HCT116 (cell line): ENCODE measurements at regions not wholly inside any gene's neighbourhood (a gene's known extent, or its start where the extent isn't known, plus 50 kb on each side); places are given as distances from the start of the nearest gene placed in this dataset.

Source experiments
- ATAC-seq: fragments of 200-7000 bp; cut with Tn5 transposase; 2 replicates; pipeline ENCODE4 v1.9.1; 2020; ENCODE audit warnings: mild to moderate bottlenecking, moderate library complexity
- BruUV-seq: library from RNA; stranded (reverse); fragments of 400-500 nt; replicated peaks from 2 replicates; lab custom pipeline; 2021; lab: Mats Ljungman, UMichigan
- CTCF ChIA-PET: fragments of 300-600 bp; sonication (Branson Sonifier 250); formaldehyde crosslinking; loops from one replicate; lab custom pipeline; 2021; ENCODE audit warnings: antibody characterized with exemption; lab: Charles Lee
- POLR2A ChIA-PET: fragments of 300-600, 350-600 bp; sonication (Branson Sonifier 250); formaldehyde crosslinking; loops from one replicate; lab custom pipeline; 2021; ENCODE audit warnings: antibody characterized with exemption; lab: Charles Lee
- RAD21 ChIA-PET, 2 experiments: fragments of 300-600 bp; sonication (Branson Sonifier 250); formaldehyde crosslinking; loops; one replicate each; lab custom pipeline; 2023; ENCODE audit warnings: low total read pairs in 2 of 2; ENCODE audit not compliant: uncharacterized antibody in 2 of 2, unreplicated experiment in 2 of 2, low non-redundant PET in 1 of 2; lab: Charles Lee
- DNase-seq: peaks from one replicate; pipeline ENCODE4 v3.0.0-alpha.2; 2010; ENCODE audit warnings: low read depth, low spot score
- H2AFZ ChIP-seq: fragments of 200-600 bp; shearing (Covaris generic), sonication (generic); 2 replicates; pipeline ENCODE4 v1.6.1; 2017; ENCODE audit warnings: low read depth, mixed run types, mixed read lengths, antibody characterized with exemption, low read length; ENCODE audit not compliant: poor library complexity, severe bottlenecking
- H3K27ac ChIP-seq: 2 replicates; pipeline ENCODE4 v1.5.1; 2012; ENCODE audit warnings: low read depth, low read length
- H3K27me3 ChIP-seq: fragments of 200-600 bp; sonication (generic); 2 replicates; pipeline ENCODE4 v1.6.1; 2016; ENCODE audit warnings: mixed run types, low read length, mixed read lengths; ENCODE audit not compliant: insufficient read depth
- H3K36me3 ChIP-seq, 2 experiments: fragments of 200-500 bp in 1 of 2; fragments of 200-600 bp in 1 of 2; sonication (Bioruptor generic) in 1 of 2; sonication (generic) in 1 of 2; 2 replicates each; pipeline versions ENCODE4 v1.5.1 to v1.6.1; 2014 to 2016; ENCODE audit warnings: low read length in 2 of 2, inconsistent platforms in 1 of 2, mixed read lengths in 1 of 2, mixed run types in 1 of 2; ENCODE audit not compliant: insufficient read depth in 2 of 2, control insufficient read depth in 1 of 2
- H3K4me1 ChIP-seq, 2 experiments: fragments of 200-600 bp in 1 of 2; sonication (generic) in 1 of 2; 2 replicates each; pipeline versions ENCODE4 v1.5.1 to v1.6.1; 2012 to 2017; ENCODE audit warnings: low read length in 2 of 2, inconsistent platforms in 1 of 2, mild to moderate bottlenecking in 1 of 2, mixed read lengths in 1 of 2, mixed run types in 1 of 2, moderate library complexity in 1 of 2; ENCODE audit not compliant: insufficient read depth in 2 of 2, control insufficient read depth in 1 of 2
- H3K4me2 ChIP-seq: fragments of 200-600 bp; sonication (generic); 2 replicates; pipeline ENCODE4 v1.6.1; 2017; ENCODE audit warnings: mixed run types, low read length, mixed read lengths
- H3K4me3 ChIP-seq, 2 experiments: fragments of 200-600 bp in 1 of 2; sonication (generic) in 1 of 2; replicated peaks in 1 of 2; 2 replicates each; pipeline ENCODE4 v1.5.1; 2011 to 2016; ENCODE audit warnings: low read length in 2 of 2, control low read depth in 1 of 2, low read depth in 1 of 2, mild to moderate bottlenecking in 1 of 2, mixed read lengths in 1 of 2, mixed run types in 1 of 2
- H3K79me2 ChIP-seq: fragments of 200-600 bp; sonication (generic); 2 replicates; pipeline ENCODE4 v1.6.1; 2017; ENCODE audit warnings: mild to moderate bottlenecking, mixed run types, low read length, moderate library complexity, mixed read lengths; ENCODE audit not compliant: insufficient read depth
- H3K9ac ChIP-seq: fragments of 200-600 bp; sonication (generic); 2 replicates; pipeline ENCODE4 v1.6.1; 2016; ENCODE audit warnings: low read length, mixed read lengths
- H3K9me2 ChIP-seq: fragments of 200-600 bp; sonication (generic), shearing (Covaris generic); 2 replicates; pipeline ENCODE4 v1.6.1; 2017; ENCODE audit warnings: mixed run types, mild to moderate bottlenecking, moderate library complexity; ENCODE audit not compliant: insufficient read depth
- H3K9me3 ChIP-seq, 2 experiments: fragments of 200-500 bp in 1 of 2; fragments of 200-600 bp in 1 of 2; sonication (Bioruptor generic) in 1 of 2; sonication (generic) in 1 of 2; 2 replicates each; pipeline ENCODE4 v1.6.1; 2014 to 2017; ENCODE audit warnings: low read length in 2 of 2, mixed read lengths in 2 of 2, inconsistent platforms in 1 of 2, low read depth in 1 of 2, mild to moderate bottlenecking in 1 of 2, mixed run types in 1 of 2, moderate library complexity in 1 of 2; ENCODE audit not compliant: control insufficient read depth in 1 of 2, insufficient read depth in 1 of 2
- H4K20me1 ChIP-seq: fragments of 200-600 bp; sonication (generic), shearing (Covaris generic); 2 replicates; pipeline ENCODE4 v1.6.1; 2017; ENCODE audit warnings: mixed run types, mild to moderate bottlenecking, moderate library complexity; ENCODE audit not compliant: insufficient read depth
- CEBPB ChIP-seq: IDR thresholded peaks from 2 replicates; pipeline ENCODE4 v1.6.1; 2012; ENCODE audit warnings: low read depth
- EZH2 ChIP-seq: fragments of 200-600 bp; sonication (generic); IDR thresholded peaks from 2 replicates; pipeline ENCODE4 v1.6.1; 2017; ENCODE audit warnings: antibody characterized with exemption, mixed run types
- EZH2phosphoT487 ChIP-seq: fragments of 200-600 bp; IDR thresholded peaks from 2 replicates; pipeline ENCODE4 v1.6.1; 2018; ENCODE audit warnings: antibody characterized with exemption, borderline replicate concordance
- JUND ChIP-seq: IDR thresholded peaks from 2 replicates; pipeline ENCODE4 v1.6.1; 2012
- POLR2A ChIP-seq: IDR thresholded peaks from 2 replicates; pipeline ENCODE4 v1.7.0; 2011; ENCODE audit warnings: borderline replicate concordance; ENCODE audit not compliant: insufficient read depth, insufficient read length; ENCODE audit errors: extremely low read depth
- RAD21 ChIP-seq: IDR thresholded peaks from 2 replicates; pipeline ENCODE4 v1.6.1; 2012; ENCODE audit warnings: low read depth, mild to moderate bottlenecking
- SP1 ChIP-seq: IDR thresholded peaks from 2 replicates; pipeline ENCODE4 v1.6.1; 2012; ENCODE audit warnings: low read depth
- TCF7L2 ChIP-seq: IDR thresholded peaks from 2 replicates; pipeline ENCODE4 v1.7.0; 2011; ENCODE audit warnings: borderline replicate concordance, inconsistent platforms; ENCODE audit not compliant: insufficient read depth, insufficient read length; ENCODE audit errors: extremely low read depth
- YY1 ChIP-seq: IDR thresholded peaks from 2 replicates; pipeline ENCODE4 v1.6.1; 2011; ENCODE audit warnings: low read length, low read depth, moderate library complexity, mild to moderate bottlenecking; ENCODE audit not compliant: insufficient replicate concordance; ENCODE audit errors: extremely low read depth
- ZFX ChIP-seq: fragments of 450-650 bp; IDR thresholded peaks from 2 replicates; pipeline ENCODE4 v1.6.1; 2017
- intact Hi-C: fragments of 100-400 bp; cut with micrococcal nuclease; formaldehyde crosslinking; loops from 2 replicates; pipeline ENCODE4 v1.10.0; 2022
- TF ChIP-seq, protein P1 (sequence below), 3 experiments: fragments of 200-600 bp in 1 of 3; sonication (generic) in 1 of 3; IDR thresholded peaks in 2 of 3; conservative IDR thresholded peaks in 1 of 3; 2 replicates each; pipeline ENCODE4 v1.5.1; 2012 to 2017; ENCODE audit warnings: low read depth in 2 of 3, low read length in 2 of 3, antibody characterized with exemption in 1 of 3, borderline replicate concordance in 1 of 3, control low read depth in 1 of 3, mild to moderate bottlenecking in 1 of 3, mixed read lengths in 1 of 3, mixed run types in 1 of 3, moderate library complexity in 1 of 3; ENCODE audit not compliant: insufficient read depth in 1 of 3
- TF ChIP-seq, protein P2 (sequence below): IDR thresholded peaks from 2 replicates; pipeline ENCODE4 v1.6.1; 2012; ENCODE audit warnings: low read depth
- TF ChIP-seq, protein P3 (sequence below): IDR thresholded peaks from 2 replicates; pipeline ENCODE4 v1.6.1; 2012

DNA sequence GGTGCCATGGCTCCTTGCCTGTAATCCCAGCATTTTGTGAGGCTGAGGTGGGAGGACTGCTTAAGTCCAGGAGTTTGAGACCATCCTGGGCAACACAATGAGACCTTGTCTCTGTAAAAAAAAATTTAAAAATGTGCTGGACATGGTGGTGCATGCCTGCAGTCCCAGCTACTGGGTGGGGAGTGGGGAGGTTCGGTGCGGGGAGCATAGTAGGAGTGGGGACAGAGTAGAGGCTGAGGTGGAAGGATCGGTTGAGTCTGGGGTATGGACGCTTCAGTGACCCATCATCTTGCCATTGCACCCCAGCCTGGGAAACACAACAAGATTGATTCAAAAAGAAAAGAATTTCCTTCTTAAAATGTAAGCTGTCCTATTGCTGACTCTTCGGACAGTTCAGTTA, 1490.0 kb upstream of the GBE1 start:
- no peak overlapping the region for H3K4me3 ChIP-seq
- H3K36me3 ChIP-seq, result no peaks in the 10 kb centered on the region
- H3K9me3 ChIP-seq, result peaks cover 9 to 16% of the 10 kb centered on the region in 2 experiments; a peak in 2 of 4 replicates
- H3K4me2 ChIP-seq, result no peak overlapping the region
- no peak for DNase-seq
- H4K20me1 ChIP-seq, result no peaks in the 10 kb centered on the region; the same call in 1 of the 2 replicates
- CTCF ChIA-PET, result no interaction called here
- no peak for TF ChIP-seq CEBPB
- TF ChIP-seq, protein P1, sequence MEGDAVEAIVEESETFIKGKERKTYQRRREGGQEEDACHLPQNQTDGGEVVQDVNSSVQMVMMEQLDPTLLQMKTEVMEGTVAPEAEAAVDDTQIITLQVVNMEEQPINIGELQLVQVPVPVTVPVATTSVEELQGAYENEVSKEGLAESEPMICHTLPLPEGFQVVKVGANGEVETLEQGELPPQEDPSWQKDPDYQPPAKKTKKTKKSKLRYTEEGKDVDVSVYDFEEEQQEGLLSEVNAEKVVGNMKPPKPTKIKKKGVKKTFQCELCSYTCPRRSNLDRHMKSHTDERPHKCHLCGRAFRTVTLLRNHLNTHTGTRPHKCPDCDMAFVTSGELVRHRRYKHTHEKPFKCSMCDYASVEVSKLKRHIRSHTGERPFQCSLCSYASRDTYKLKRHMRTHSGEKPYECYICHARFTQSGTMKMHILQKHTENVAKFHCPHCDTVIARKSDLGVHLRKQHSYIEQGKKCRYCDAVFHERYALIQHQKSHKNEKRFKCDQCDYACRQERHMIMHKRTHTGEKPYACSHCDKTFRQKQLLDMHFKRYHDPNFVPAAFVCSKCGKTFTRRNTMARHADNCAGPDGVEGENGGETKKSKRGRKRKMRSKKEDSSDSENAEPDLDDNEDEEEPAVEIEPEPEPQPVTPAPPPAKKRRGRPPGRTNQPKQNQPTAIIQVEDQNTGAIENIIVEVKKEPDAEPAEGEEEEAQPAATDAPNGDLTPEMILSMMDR (IDR thresholded peaks at IDR 0.05 in 2 of 3, conservative IDR thresholded peaks at IDR 0.05 in 1 of 3; ENCODE audit: borderline replicate concordance in 1 of 3, insufficient read depth in 1 of 3, low read depth in 2 of 3, low read length in 2 of 3), result no peak
- TF ChIP-seq TCF7L2, result no peak
- TF ChIP-seq POLR2A, result no peak
- TF ChIP-seq SP1, result no peak
- TF ChIP-seq JUND, result no peak
- TF ChIP-seq, protein P2, sequence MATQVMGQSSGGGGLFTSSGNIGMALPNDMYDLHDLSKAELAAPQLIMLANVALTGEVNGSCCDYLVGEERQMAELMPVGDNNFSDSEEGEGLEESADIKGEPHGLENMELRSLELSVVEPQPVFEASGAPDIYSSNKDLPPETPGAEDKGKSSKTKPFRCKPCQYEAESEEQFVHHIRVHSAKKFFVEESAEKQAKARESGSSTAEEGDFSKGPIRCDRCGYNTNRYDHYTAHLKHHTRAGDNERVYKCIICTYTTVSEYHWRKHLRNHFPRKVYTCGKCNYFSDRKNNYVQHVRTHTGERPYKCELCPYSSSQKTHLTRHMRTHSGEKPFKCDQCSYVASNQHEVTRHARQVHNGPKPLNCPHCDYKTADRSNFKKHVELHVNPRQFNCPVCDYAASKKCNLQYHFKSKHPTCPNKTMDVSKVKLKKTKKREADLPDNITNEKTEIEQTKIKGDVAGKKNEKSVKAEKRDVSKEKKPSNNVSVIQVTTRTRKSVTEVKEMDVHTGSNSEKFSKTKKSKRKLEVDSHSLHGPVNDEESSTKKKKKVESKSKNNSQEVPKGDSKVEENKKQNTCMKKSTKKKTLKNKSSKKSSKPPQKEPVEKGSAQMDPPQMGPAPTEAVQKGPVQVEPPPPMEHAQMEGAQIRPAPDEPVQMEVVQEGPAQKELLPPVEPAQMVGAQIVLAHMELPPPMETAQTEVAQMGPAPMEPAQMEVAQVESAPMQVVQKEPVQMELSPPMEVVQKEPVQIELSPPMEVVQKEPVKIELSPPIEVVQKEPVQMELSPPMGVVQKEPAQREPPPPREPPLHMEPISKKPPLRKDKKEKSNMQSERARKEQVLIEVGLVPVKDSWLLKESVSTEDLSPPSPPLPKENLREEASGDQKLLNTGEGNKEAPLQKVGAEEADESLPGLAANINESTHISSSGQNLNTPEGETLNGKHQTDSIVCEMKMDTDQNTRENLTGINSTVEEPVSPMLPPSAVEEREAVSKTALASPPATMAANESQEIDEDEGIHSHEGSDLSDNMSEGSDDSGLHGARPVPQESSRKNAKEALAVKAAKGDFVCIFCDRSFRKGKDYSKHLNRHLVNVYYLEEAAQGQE, result no peak
- TF ChIP-seq RAD21, result no peak
- TF ChIP-seq EZH2, result no peak
- no peak for TF ChIP-seq EZH2phosphoT487
- TF ChIP-seq, protein P3, sequence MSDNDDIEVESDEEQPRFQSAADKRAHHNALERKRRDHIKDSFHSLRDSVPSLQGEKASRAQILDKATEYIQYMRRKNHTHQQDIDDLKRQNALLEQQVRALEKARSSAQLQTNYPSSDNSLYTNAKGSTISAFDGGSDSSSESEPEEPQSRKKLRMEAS, result no peak
- no peak for TF ChIP-seq YY1
- TF ChIP-seq ZFX, result no peak
- TF ChIP-seq, all 23 proteins: peak for 0
- no peaks in the 10 kb centered on the region for H3K4me1 ChIP-seq
- no peak overlapping the region for H3K9ac ChIP-seq
- no peaks in the 10 kb centered on the region for H3K79me2 ChIP-seq
- no peak for ATAC-seq
- BruUV-seq, result no TSS peak
- intact Hi-C loops, result no loop called here
- no peaks in the 10 kb centered on the region for H3K27me3 ChIP-seq
- H3K27ac ChIP-seq, result no peak overlapping the region
- no peak overlapping the region for H2AFZ ChIP-seq
- H3K9me2 ChIP-seq, result no peaks in the 10 kb centered on the region
- RAD21 ChIA-PET, result no interaction called here
- POLR2A ChIA-PET, result no interaction called here
